HEK293 (cell line): ENCODE measurements at regions not wholly inside any gene's neighbourhood (a gene's known extent, or its start where the extent isn't known, plus 50 kb on each side); places are given as distances from the start of the nearest gene placed in this dataset.

Source experiments
- CTCF ChIA-PET: fragments of 350-600 bp; formaldehyde crosslinking; extraction: SDS; loops from one replicate; lab custom pipeline; 2021; ENCODE audit warnings: antibody characterized with exemption; lab: Yijun Ruan, JAX
- POLR2A ChIA-PET: fragments of 300-600 bp; formaldehyde crosslinking; extraction: SDS; loops from one replicate; lab custom pipeline; 2020; ENCODE audit warnings: antibody characterized with exemption, inconsistent platforms; lab: Yijun Ruan, JAX
- H3K27ac ChIP-seq: fragments of 200-500 bp; sonication (Bioruptor generic); 2 replicates; pipeline ENCODE4 v1.5.1; 2014; ENCODE audit warnings: low read depth, low read length, control low read depth, inconsistent platforms; ENCODE audit errors: extremely low read depth
- H3K36me3 ChIP-seq, 2 experiments: fragments of 200-500 bp in 1 of 2; sonication (Bioruptor generic) in 1 of 2; 1 replicate in 1 of 2; 2 replicates in 1 of 2; pipeline ENCODE4 v1.5.1; 2014 to 2017; ENCODE audit warnings: inconsistent platforms in 2 of 2, low read length in 2 of 2; ENCODE audit not compliant: control insufficient read depth in 2 of 2, insufficient read depth in 1 of 2
- H3K4me1 ChIP-seq: fragments of 200-500 bp; sonication (Bioruptor generic); 2 replicates; pipeline ENCODE4 v1.5.1; 2014; ENCODE audit warnings: mild to moderate bottlenecking, low read length, inconsistent platforms; ENCODE audit not compliant: control insufficient read depth, insufficient read depth
- H3K4me3 ChIP-seq: 2 replicates; pipeline ENCODE4 v1.5.1; 2011; ENCODE audit warnings: low read depth, mild to moderate bottlenecking, control low read depth, low read length, moderate library complexity
- H3K9me3 ChIP-seq: fragments of 200-500 bp; sonication (Bioruptor generic); 2 replicates; pipeline ENCODE4 v1.5.1; 2014; ENCODE audit warnings: low read depth, low read length, inconsistent platforms; ENCODE audit not compliant: control insufficient read depth, insufficient read depth
- GLI4 ChIP-seq: fragments of 450-650 bp; formaldehyde crosslinking; IDR thresholded peaks from 2 replicates; pipeline ENCODE4 v1.5.1; 2016; ENCODE audit warnings: missing biosample characterization, missing genetic modification characterization
- GLIS1 ChIP-seq: fragments of 450-650 bp; formaldehyde crosslinking; IDR thresholded peaks from 2 replicates; pipeline ENCODE4 v1.5.1; 2016; ENCODE audit warnings: missing biosample characterization, missing genetic modification characterization
- SP2 ChIP-seq: fragments of 450-650 bp; formaldehyde crosslinking; IDR thresholded peaks from 2 replicates; pipeline ENCODE4 v1.5.1; 2016; ENCODE audit warnings: missing biosample characterization, missing genetic modification characterization
- TSHZ1 ChIP-seq: fragments of 450-650 bp; formaldehyde crosslinking; IDR thresholded peaks from 2 replicates; pipeline ENCODE4 v1.5.1; 2016; ENCODE audit warnings: missing biosample characterization, missing genetic modification characterization, borderline replicate concordance
- ZBTB7A ChIP-seq: fragments of 450-650 bp; formaldehyde crosslinking; IDR thresholded peaks from 2 replicates; pipeline ENCODE4 v1.5.1; 2016; ENCODE audit warnings: low read depth, missing biosample characterization, missing genetic modification characterization
- ZNF138 ChIP-seq: fragments of 450-650 bp; formaldehyde crosslinking; IDR thresholded peaks from 2 replicates; pipeline ENCODE4 v1.5.1; 2016; ENCODE audit warnings: missing biosample characterization, missing genetic modification characterization, borderline replicate concordance
- ZNF211 ChIP-seq: fragments of 450-650 bp; formaldehyde crosslinking; IDR thresholded peaks from 2 replicates; pipeline ENCODE4 v1.5.1; 2016; ENCODE audit warnings: low read depth, missing biosample characterization, missing genetic modification characterization
- ZNF341 ChIP-seq: fragments of 450-650 bp; formaldehyde crosslinking; IDR thresholded peaks from 2 replicates; pipeline ENCODE4; 2016; ENCODE audit warnings: low read depth, missing biosample characterization, missing genetic modification characterization
- ZNF394 ChIP-seq: fragments of 450-650 bp; formaldehyde crosslinking; IDR thresholded peaks from 2 replicates; pipeline ENCODE4 v1.5.1; 2016; ENCODE audit warnings: missing biosample characterization, missing genetic modification characterization, mild to moderate bottlenecking, moderate library complexity, borderline replicate concordance
- ZNF404 ChIP-seq: fragments of 450-650 bp; formaldehyde crosslinking; IDR thresholded peaks from 2 replicates; pipeline ENCODE4 v1.5.1; 2017; ENCODE audit warnings: missing biosample characterization, missing genetic modification characterization
- ZNF416 ChIP-seq: fragments of 450-650 bp; formaldehyde crosslinking; IDR thresholded peaks from 2 replicates; pipeline ENCODE4 v1.5.1; 2016; ENCODE audit warnings: missing biosample characterization, missing genetic modification characterization
- ZNF530 ChIP-seq: fragments of 450-650 bp; formaldehyde crosslinking; IDR thresholded peaks from 2 replicates; pipeline ENCODE4 v1.5.1; 2016; ENCODE audit warnings: low read depth, missing biosample characterization, missing genetic modification characterization
- ZNF555 ChIP-seq: fragments of 450-650 bp; formaldehyde crosslinking; conservative IDR thresholded peaks from 2 replicates; pipeline ENCODE4 v1.5.1; 2017; ENCODE audit warnings: missing biosample characterization, mild to moderate bottlenecking, missing genetic modification characterization, inconsistent platforms
- ZNF561 ChIP-seq: fragments of 450-650 bp; IDR thresholded peaks from 2 replicates; pipeline ENCODE4 v1.5.1; 2018; ENCODE audit warnings: missing biosample characterization, missing genetic modification characterization, borderline replicate concordance
- ZNF610 ChIP-seq: fragments of 450-650 bp; formaldehyde crosslinking; IDR thresholded peaks from 2 replicates; pipeline ENCODE4 v1.5.1; 2016; ENCODE audit warnings: missing biosample characterization, missing genetic modification characterization, borderline replicate concordance
- ZNF660 ChIP-seq: fragments of 450-650 bp; IDR thresholded peaks from 2 replicates; pipeline ENCODE4 v1.5.1; 2018; ENCODE audit warnings: missing biosample characterization, mild to moderate bottlenecking, missing genetic modification characterization
- TF ChIP-seq, protein P1 (sequence below): fragments of 450-650 bp; formaldehyde crosslinking; IDR thresholded peaks from 2 replicates; pipeline ENCODE4 v1.5.1; 2016; ENCODE audit warnings: missing biosample characterization, missing genetic modification characterization
- TF ChIP-seq, protein P2 (sequence below): fragments of 450-650 bp; formaldehyde crosslinking; IDR thresholded peaks from 2 replicates; pipeline ENCODE4 v1.5.1; 2016; ENCODE audit warnings: missing biosample characterization, missing genetic modification characterization
- TF ChIP-seq, protein P3 (sequence below): fragments of 450-650 bp; formaldehyde crosslinking; IDR thresholded peaks from 2 replicates; pipeline ENCODE4 v1.5.1; 2016; ENCODE audit warnings: missing biosample characterization, missing genetic modification characterization

DNA sequence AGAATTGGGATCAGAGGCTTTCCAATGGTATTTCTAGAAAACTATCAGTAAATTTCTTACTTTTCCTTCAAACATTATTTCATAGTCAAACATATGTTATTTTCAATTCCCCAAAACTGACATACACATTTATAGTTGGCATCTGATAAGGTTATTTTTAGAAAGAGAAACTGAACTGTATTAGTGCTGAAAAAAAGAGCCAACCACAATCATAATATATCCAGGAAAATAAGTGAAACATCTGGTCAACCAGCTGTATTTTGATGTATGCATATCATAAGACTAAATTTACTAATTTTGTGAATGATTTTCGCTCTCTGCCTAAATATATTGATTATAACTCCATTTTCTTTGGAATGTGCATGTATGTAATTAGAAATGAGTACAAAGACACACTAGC is 554.2 kb downstream of the FLRT2 start:
- no peak overlapping the region for H3K27ac ChIP-seq
- TF ChIP-seq ZNF530 (no peak), ZNF660 (tag by site-specific recombination) (no peak), GLI4 (tag by site-specific recombination) (no peak)
- TF ChIP-seq, all 188 proteins: peak for 0
- Histone ChIP-seq H3K9me3 (no peaks in the 10 kb centered on the region), H3K4me1 (no peaks in the 10 kb centered on the region), H3K36me3 (no peaks in the 10 kb centered on the region), H3K4me3 (no peak overlapping the region)
- ChIA-PET CTCF (no interaction called here), POLR2A (no interaction called here)

DNA sequence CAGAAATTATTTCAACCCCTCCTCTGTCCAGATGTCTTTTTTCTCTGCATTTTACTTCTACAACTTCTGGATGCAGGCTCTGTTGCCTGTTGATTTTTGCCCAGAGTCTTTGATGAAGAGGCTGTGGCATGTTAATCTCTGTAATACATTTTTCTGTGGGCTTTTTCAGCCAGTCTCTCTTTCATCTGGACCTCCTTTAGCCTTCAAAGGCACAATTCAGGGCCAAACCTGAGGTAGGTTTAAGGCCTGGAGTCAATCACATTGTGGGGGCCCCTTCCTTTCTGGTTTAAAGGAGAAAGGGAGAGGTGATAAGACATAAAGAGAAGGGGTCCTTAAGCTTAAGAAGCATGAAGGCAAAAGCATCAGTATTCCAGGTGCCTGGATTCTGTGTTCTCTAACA is 553.7 kb downstream of the FLRT2 start:
- Histone ChIP-seq H3K9me3 (no peaks in the 10 kb centered on the region), H3K4me1 (no peaks in the 10 kb centered on the region), H3K27ac (no peak overlapping the region), H3K4me3 (no peak overlapping the region), H3K36me3 (no peaks in the 10 kb centered on the region)
- POLR2A ChIA-PET = no interaction called here
- CTCF ChIA-PET = no interaction called here
- TF ChIP-seq ZBTB7A (tag by site-specific recombination) (no peak), ZNF610 (tag by site-specific recombination) (no peak), ZNF561 (tag by site-specific recombination) (no peak), GLI4 (tag by site-specific recombination) (no peak)
- TF ChIP-seq, protein P1, sequence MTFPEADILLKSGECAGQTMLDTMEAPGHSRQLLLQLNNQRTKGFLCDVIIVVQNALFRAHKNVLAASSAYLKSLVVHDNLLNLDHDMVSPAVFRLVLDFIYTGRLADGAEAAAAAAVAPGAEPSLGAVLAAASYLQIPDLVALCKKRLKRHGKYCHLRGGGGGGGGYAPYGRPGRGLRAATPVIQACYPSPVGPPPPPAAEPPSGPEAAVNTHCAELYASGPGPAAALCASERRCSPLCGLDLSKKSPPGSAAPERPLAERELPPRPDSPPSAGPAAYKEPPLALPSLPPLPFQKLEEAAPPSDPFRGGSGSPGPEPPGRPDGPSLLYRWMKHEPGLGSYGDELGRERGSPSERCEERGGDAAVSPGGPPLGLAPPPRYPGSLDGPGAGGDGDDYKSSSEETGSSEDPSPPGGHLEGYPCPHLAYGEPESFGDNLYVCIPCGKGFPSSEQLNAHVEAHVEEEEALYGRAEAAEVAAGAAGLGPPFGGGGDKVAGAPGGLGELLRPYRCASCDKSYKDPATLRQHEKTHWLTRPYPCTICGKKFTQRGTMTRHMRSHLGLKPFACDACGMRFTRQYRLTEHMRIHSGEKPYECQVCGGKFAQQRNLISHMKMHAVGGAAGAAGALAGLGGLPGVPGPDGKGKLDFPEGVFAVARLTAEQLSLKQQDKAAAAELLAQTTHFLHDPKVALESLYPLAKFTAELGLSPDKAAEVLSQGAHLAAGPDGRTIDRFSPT = no peak

GRCh38 chr14:86072116-86072894 is 542.4 kb downstream of the FLRT2 start:
- Histone ChIP-seq H3K36me3 (no peaks in the 10 kb centered on the region), H3K4me3 (no peak overlapping the region), H3K9me3 (no peaks in the 10 kb centered on the region), H3K4me1 (no peaks in the 10 kb centered on the region), H3K27ac (no peak overlapping the region)
- CTCF ChIA-PET = no interaction called here
- TF ChIP-seq ZNF138 = no peak
- no peak for TF ChIP-seq ZNF404 (tag by site-specific recombination)
- POLR2A ChIA-PET = no interaction called here

DNA sequence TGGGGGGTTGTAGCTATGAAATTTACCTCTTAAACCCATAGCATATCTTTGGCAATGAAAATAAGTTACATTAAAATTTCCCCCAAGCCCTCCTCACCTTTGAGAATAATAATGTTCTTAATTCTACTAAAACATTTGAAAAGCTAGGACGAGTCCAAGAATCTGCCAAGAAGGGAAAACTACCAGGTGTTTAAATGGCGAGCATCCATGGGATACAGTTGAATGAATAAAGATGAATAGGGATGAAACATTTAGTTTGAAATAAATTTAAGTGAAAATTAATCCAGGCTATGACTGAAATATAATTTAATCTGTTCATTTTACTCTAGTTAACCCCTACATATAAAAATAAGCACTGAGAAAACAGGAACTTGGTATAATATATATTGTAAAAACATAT is 536.7 kb downstream of the FLRT2 start:
- Histone ChIP-seq H3K9me3 (no peaks in the 10 kb centered on the region), H3K4me3 (no peak overlapping the region), H3K4me1 (no peaks in the 10 kb centered on the region), H3K36me3 (no peaks in the 10 kb centered on the region), H3K27ac (no peak overlapping the region)
- CTCF ChIA-PET = no interaction called here
- POLR2A ChIA-PET = no interaction called here
- no peak for TF ChIP-seq GLI4 (tag by site-specific recombination)
- TF ChIP-seq SP2 = no peak
- no peak for TF ChIP-seq ZNF555 (tag by site-specific recombination)
- no peak for TF ChIP-seq ZNF416
- TF ChIP-seq ZNF341 (tag by site-specific recombination) = no peak
- no peak for TF ChIP-seq GLIS1 (tag by site-specific recombination)
- TF ChIP-seq, protein P2, sequence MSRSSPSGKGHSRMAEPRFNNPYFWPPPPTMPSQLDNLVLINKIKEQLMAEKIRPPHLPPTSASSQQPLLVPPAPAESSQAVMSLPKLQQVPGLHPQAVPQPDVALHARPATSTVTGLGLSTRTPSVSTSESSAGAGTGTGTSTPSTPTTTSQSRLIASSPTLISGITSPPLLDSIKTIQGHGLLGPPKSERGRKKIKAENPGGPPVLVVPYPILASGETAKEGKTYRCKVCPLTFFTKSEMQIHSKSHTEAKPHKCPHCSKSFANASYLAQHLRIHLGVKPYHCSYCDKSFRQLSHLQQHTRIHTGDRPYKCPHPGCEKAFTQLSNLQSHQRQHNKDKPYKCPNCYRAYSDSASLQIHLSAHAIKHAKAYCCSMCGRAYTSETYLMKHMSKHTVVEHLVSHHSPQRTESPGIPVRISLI = no peak
- TF ChIP-seq, protein P3, sequence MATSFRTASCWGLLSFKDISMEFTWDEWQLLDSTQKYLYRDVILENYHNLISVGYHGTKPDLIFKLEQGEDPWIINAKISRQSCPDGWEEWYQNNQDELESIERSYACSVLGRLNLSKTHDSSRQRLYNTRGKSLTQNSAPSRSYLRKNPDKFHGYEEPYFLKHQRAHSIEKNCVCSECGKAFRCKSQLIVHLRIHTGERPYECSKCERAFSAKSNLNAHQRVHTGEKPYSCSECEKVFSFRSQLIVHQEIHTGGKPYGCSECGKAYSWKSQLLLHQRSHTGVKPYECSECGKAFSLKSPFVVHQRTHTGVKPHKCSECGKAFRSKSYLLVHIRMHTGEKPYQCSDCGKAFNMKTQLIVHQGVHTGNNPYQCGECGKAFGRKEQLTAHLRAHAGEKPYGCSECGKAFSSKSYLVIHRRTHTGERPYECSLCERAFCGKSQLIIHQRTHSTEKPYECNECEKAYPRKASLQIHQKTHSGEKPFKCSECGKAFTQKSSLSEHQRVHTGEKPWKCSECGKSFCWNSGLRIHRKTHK (tag by site-specific recombination) = no peak
- TF ChIP-seq TSHZ1 = no peak
- no peak for TF ChIP-seq ZNF394 (tag by site-specific recombination)
- no peak for TF ChIP-seq ZNF211 (tag by site-specific recombination)
- TF ChIP-seq ZNF610 (tag by site-specific recombination) = no peak
